Hematopoietic multipotent progenitor cell treated with erythropoietin and hydrocortisone succinate and interleukin-3 and kit ligand, for 4 days (in vitro differentiated cells): ENCODE measurements at regions not wholly inside any gene's neighbourhood (a gene's known extent, or its start where the extent isn't known, plus 50 kb on each side); places are given as distances from the start of the nearest gene placed in this dataset.

ENCODE experiments used
- DNase-seq: peaks from one replicate; pipeline ENCODE4 v3.0.0-alpha.2; 2015

DNA sequence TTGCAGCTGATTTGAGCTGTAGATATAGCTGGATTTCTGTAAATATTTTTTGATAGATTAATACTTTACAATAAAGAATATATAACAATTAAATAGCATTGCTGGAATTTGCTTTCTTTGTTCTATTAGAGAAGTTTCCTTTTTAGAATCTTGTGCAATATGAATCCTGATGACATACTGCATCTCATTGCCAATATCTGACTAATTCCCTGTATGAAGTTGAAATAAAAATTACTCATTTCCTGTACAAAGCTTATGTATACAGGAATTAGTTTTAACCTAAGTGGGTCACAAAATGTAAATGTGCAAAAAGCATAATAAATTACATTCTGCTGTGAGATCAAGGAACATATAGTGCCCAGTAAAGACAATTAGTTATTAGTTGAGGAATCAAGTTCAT lies 72.8 kb upstream of the TMEFF2 start:
- DNase-seq = no peak

DNA sequence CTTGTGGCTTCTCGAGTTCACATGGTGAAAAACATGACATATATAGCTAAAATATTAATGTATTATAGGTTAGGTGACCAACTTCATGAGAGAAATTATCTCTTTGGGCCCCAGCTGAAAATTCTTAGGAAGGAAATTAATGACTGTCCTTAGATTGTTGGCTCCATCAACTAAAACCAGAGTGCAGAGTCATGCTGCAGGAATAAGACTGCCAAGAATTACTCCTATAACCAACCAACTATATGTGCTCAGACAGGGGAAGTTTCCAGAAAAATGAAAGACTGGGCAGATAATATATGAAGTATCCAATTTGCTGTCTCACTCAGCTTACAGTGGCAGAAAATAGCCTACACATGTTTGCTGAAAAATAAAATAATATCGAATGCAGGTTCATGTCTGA lies 71.0 kb upstream of the TMEFF2 start:
- DNase-seq = peak; percentile 18

DNA sequence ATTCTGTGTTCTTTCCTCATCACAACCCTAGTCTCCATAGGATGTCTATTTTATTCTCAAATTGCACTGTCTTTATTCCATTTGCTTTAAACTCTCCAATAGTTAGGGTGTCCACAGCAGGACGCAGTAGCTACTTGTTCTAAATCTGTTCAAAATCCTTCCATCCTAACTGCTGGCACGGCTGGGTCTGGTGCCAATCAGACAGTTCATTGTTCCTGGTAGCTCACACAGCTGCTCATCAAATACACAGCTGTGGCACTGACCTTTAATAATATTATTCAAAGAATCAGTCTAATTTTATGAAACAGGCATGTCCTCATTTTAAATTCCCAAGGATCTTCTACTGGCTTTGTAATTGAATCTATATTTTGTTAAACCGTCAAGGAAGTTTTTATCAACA lies 59.7 kb upstream of the TMEFF2 start:
- no peak for DNase-seq

DNA sequence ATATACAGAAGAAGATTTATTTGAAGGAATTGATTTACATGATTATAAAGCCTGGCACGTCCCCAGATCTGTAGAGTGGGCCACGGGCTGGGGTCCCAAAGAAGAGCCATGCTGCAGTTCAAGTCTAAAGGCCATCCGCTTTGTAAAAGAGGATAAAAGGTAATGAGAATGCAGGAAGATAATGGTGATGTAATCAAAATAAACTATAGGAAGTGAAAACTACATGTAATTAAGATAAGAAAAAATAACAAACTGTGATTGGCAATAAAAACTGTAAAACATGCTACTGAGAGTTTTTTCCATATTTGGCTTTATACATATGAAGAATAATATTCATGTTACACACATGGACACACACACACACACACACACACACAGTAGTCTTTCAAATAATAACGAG lies 59.0 kb upstream of the TMEFF2 start:
- DNase-seq = no peak

DNA sequence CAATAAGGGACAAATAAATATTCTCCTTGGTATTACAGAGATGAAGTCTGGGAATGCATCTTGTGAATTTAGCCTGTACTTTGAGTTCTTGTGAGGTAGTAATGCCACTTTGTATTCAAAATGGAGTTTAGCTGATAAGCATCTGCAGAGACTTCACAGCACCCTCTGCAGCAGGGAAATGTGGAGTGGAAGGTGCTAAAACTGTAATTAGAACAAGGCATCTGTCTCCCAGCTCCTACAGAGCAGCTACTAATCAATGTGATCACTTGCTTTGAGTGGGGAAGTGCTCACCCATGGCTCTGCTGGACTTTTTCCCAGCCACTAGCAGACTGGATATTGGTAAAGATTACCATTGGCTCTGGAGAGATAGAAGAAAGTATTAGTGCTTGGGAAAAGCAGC lies 56.2 kb upstream of the TMEFF2 start:
- DNase-seq = no peak

DNA sequence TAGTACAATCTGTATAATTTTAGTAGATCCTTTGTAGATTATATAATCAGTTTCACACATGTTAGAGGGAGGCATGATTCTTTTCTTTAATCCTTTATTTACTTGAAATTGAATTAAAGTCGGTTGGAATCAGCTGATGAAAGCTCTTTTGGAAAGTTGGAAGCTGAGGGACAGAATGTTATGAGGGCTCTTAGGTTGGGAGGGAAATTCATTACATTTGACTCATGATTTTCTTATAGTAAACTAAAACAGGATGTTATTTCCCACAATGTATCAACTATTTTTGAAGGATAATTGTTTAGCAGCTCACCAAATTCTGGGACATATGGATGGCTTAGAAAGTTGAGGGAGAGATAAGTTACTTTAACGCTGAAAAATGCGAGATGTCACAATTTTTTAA lies 52.7 kb upstream of the TMEFF2 start:
- DNase-seq = no peak

DNA sequence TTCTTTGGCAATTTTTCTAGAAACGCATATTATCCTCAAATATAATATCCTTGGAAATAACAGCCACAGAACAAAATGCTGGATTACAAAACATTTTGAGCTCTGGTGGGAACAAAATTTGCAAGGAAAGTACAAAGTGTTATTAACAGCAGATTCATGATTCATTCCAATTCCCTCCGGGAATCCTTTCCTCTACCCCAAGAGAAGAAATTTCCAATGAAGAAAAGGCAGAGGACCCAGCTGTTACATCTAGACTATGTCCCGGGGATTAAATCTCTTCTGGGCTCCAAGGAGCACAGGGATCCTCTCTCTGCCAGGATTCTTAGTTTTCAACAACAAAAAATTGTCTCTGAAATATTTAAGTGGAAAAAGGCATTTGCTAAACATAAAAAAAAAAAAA lies 51.6 kb upstream of the TMEFF2 start:
- DNase-seq = no peak

DNA sequence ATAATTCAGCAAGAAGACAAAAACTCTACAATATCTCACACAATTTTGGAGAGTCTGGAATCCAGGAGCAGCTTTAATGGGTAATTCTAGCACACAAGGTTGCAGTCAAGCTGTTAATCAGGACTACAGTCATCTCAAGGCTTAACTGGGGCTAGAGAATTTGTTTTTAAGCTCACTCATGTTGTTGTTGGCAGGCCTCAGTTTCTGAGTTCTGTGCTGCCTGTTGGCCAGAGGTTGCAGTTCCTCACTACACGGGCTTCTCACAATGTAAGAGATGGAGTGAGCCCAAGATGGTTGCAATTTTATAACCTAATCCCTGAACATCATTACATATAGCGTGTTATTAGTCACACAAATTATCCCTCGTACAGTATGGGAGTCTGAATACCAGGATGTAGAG lies 50.6 kb upstream of the TMEFF2 start:
- DNase-seq = no peak
